Nephron (organoid): ENCODE measurements at regions not wholly inside any gene's neighbourhood (a gene's known extent, or its start where the extent isn't known, plus 50 kb on each side); places are given as distances from the start of the nearest gene placed in this dataset.

ENCODE experiments used
- H3K27ac Mint-ChIP-seq, 3 experiments: 2 replicates each; pipeline ENCODE4 v1.8.0; 2020; ENCODE audit warnings: mixed read lengths in 3 of 3, mild to moderate bottlenecking in 2 of 3, moderate library complexity in 1 of 3
- H3K27me3 Mint-ChIP-seq: 2 replicates; pipeline ENCODE4 v1.8.0; 2021; ENCODE audit warnings: low read depth, mild to moderate bottlenecking, moderate library complexity, mixed read lengths
- H3K36me3 Mint-ChIP-seq: 2 replicates; pipeline ENCODE4 v1.8.0; 2020; ENCODE audit warnings: low read depth, mixed read lengths
- H3K4me1 Mint-ChIP-seq: 2 replicates; pipeline ENCODE4 v1.8.0; 2020; ENCODE audit warnings: mixed read lengths
- H3K4me3 Mint-ChIP-seq, 3 experiments: 2 replicates each; pipeline ENCODE4 v1.8.0; 2020; ENCODE audit warnings: mild to moderate bottlenecking in 3 of 3, mixed read lengths in 3 of 3, moderate library complexity in 2 of 3
- H3K9me3 Mint-ChIP-seq: 2 replicates; pipeline ENCODE4 v1.8.0; 2020; ENCODE audit warnings: mixed read lengths
- CTCF ChIP-seq, 3 experiments: fragments of 200-600 bp; sonication (generic); IDR thresholded peaks; one replicate each; pipeline ENCODE4 v1.5.0; 2021; ENCODE audit warnings: antibody characterized with exemption in 3 of 3; ENCODE audit not compliant: unreplicated experiment in 3 of 3

GRCh38 chr10:42955493-42955889 is 121.4 kb upstream of the RET start:
- Mint-ChIP-seq H3K27me3 (peaks cover 5% of the 10 kb centered on the region), H3K4me3 (no peak overlapping the region), H3K4me1 (peaks cover 23% of the 10 kb centered on the region), H3K9me3 (peaks cover 6% of the 10 kb centered on the region), H3K36me3 (no peaks in the 10 kb centered on the region), H3K27ac (no peak overlapping the region)
- TF ChIP-seq CTCF (IDR thresholded peaks at IDR 0.05; ENCODE audit: unreplicated experiment in 3 of 3): no peak

GRCh38 chr10:42956045-42956444 is 120.8 kb upstream of the RET start:
- no peaks in the 10 kb centered on the region for H3K36me3 Mint-ChIP-seq

GRCh38 chr10:42958142-42958868 is 118.6 kb upstream of the RET start:
- peaks cover 6% of the 10 kb centered on the region for H3K9me3 Mint-ChIP-seq
- TF ChIP-seq CTCF (IDR thresholded peaks at IDR 0.05; ENCODE audit: unreplicated experiment in 3 of 3): no peak
- peaks cover 21% of the 10 kb centered on the region for H3K4me1 Mint-ChIP-seq
- no peak overlapping the region for H3K27ac Mint-ChIP-seq
- H3K36me3 Mint-ChIP-seq: no peaks in the 10 kb centered on the region
- H3K27me3 Mint-ChIP-seq: no peaks in the 10 kb centered on the region
- no peak overlapping the region for H3K4me3 Mint-ChIP-seq

More at GRCh38 chr10:42956045-42956444, 120.8 kb upstream of the RET start:
- Mint-ChIP-seq H3K27me3 (no peaks in the 10 kb centered on the region), H3K4me1 (peaks cover 22% of the 10 kb centered on the region), H3K4me3 (no peak overlapping the region), H3K27ac (no peak overlapping the region), H3K9me3 (peaks cover 6% of the 10 kb centered on the region)
- TF ChIP-seq CTCF (IDR thresholded peaks at IDR 0.05; ENCODE audit: unreplicated experiment in 3 of 3): no peak

- no peak overlapping the region for H3K4me3 Mint-ChIP-seq
- no peak for TF ChIP-seq CTCF (IDR thresholded peaks at IDR 0.05; ENCODE audit: unreplicated experiment in 3 of 3)
- H3K4me1 Mint-ChIP-seq: peaks cover 13% of the 10 kb centered on the region
- peaks cover 6% of the 10 kb centered on the region for H3K9me3 Mint-ChIP-seq
- H3K36me3 Mint-ChIP-seq: no peaks in the 10 kb centered on the region
- no peaks in the 10 kb centered on the region for H3K27me3 Mint-ChIP-seq
- H3K27ac Mint-ChIP-seq: no peak overlapping the region
These were observed 117.0 kb upstream of the RET start for GRCh38 chr10:42959833-42960232.

GRCh38 chr10:42960491-42960990 is 116.3 kb upstream of the RET start:
- no peak overlapping the region for H3K4me3 Mint-ChIP-seq
- H3K9me3 Mint-ChIP-seq: peaks cover 6% of the 10 kb centered on the region
- H3K27ac Mint-ChIP-seq: no peak overlapping the region
- H3K27me3 Mint-ChIP-seq: no peaks in the 10 kb centered on the region
- H3K4me1 Mint-ChIP-seq: peaks cover 13% of the 10 kb centered on the region
- H3K36me3 Mint-ChIP-seq: no peaks in the 10 kb centered on the region
- TF ChIP-seq CTCF (IDR thresholded peaks at IDR 0.05; ENCODE audit: unreplicated experiment in 3 of 3): no peak
